Erythroblast (primary cell): ENCODE measurements at regions not wholly inside any gene's neighbourhood (a gene's known extent, or its start where the extent isn't known, plus 50 kb on each side); places are given as distances from the start of the nearest gene placed in this dataset.

Experiments
- DNase-seq, 2 experiments: peaks; one replicate each; lab custom pipeline; 2025; lab: John Stamatoyannopoulos, UW
- GATA1 ChIP-seq: IDR thresholded peaks from 2 replicates; pipeline ENCODE4 v1.6.1; 2011; ENCODE audit warnings: low read depth, mild to moderate bottlenecking, control low read depth, low read length, moderate library complexity
- POLR2A ChIP-seq: IDR thresholded peaks from 2 replicates; pipeline ENCODE4 v1.6.1; 2011; ENCODE audit warnings: mild to moderate bottlenecking, low read length

- DNase-seq: peak; percentile 6 to 31
- TF ChIP-seq POLR2A: no peak
- no peak for TF ChIP-seq GATA1
Observed at GRCh38 chr12:22856178-22856577, 231.2 kb downstream of the ETNK1 start.

DNA sequence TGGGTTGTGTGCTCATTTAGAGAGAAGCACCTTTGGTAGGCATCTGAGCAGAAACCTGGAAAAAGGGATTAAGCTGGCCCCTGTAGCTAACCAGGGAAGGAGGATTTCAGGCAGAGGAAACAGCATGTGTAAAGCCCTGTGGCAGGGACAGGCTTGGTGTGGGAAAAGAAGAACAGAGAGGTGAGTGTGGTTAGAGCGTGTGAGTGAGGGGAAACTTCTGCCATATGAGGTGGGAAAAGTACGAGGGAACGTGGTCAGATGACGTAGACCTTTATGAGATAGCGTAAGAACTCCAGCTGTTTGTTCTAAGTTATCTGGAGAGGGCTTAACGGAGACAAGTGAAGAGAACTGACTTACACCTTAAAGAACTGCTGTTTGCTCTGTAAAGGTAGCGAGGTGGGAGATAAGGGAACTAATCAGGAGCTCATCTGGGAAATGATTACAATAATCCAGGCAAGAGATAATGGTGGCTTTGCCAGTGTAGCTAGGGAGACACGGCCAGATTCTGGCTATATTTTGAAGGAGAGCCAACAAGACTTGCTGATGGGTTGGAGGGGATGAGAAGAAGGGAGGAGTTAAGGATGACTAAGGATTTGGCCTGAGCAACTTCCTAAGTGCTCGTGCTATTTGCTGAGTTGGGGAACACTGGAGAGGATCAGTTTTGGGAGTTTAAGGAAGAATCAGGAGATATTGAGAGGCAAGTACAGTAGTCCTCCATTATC, 234.0 kb downstream of the ETNK1 start:
- TF ChIP-seq GATA1 (no peak), POLR2A (no peak)
- no peak for DNase-seq

- DNase-seq: no peak
Observed at GRCh38 chr12:22860926-22861325, 236.0 kb downstream of the ETNK1 start.

GRCh38 chr12:22865822-22866221, 240.9 kb downstream of the ETNK1 start:
- no peak for DNase-seq
- TF ChIP-seq POLR2A (no peak), GATA1 (no peak)

More at GRCh38 chr12:22860926-22861325, 236.0 kb downstream of the ETNK1 start:
- no peak for TF ChIP-seq GATA1
- TF ChIP-seq POLR2A: no peak

GRCh38 chr12:22866406-22866805, 241.4 kb downstream of the ETNK1 start:
- DNase-seq: no peak
- no peak for TF ChIP-seq GATA1
- TF ChIP-seq POLR2A: no peak

DNA sequence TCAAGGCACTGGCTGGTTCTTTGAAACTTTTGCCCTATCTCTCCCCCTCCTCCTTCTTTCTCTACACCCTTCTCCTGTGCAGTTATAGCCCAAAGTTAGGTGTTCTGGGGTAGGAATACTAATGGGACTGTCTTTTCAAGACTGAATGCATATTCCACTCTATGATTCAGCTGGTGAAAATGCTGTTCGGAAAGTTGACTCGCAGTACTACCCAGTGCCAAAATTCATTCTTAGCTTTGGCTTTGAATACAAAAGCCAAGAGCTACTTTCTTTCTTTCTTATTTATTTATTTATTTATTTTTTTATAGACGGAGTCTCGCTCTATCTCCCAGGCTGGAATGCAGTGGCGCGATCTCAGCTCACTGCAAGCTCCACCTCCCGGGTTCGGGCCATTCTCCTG, 249.2 kb downstream of the ETNK1 start:
- DNase-seq: no peak
- TF ChIP-seq POLR2A (no peak), GATA1 (no peak)

- no peak for DNase-seq
- no peak for TF ChIP-seq POLR2A
- TF ChIP-seq GATA1: no peak
Observed at GRCh38 chr12:22876262-22876661, 251.3 kb downstream of the ETNK1 start.

GRCh38 chr12:22879203-22879602, 254.2 kb downstream of the ETNK1 start:
- no peak for DNase-seq
- TF ChIP-seq POLR2A: no peak
- no peak for TF ChIP-seq GATA1

- no peak for DNase-seq
Observed at GRCh38 chr12:22880331-22880730, 255.4 kb downstream of the ETNK1 start.

GRCh38 chr12:22880807-22881206, 255.8 kb downstream of the ETNK1 start:
- no peak for DNase-seq
- TF ChIP-seq GATA1 (no peak), POLR2A (no peak)

More at GRCh38 chr12:22880331-22880730, 255.4 kb downstream of the ETNK1 start:
- no peak for TF ChIP-seq GATA1
- TF ChIP-seq POLR2A: no peak

- TF ChIP-seq POLR2A: no peak
- no peak for TF ChIP-seq GATA1
- DNase-seq: no peak
Observed at GRCh38 chr12:22881878-22882385, 257.0 kb downstream of the ETNK1 start.

GRCh38 chr12:22882559-22882958, 257.6 kb downstream of the ETNK1 start:
- DNase-seq: no peak
- TF ChIP-seq GATA1: no peak
- TF ChIP-seq POLR2A: no peak

- TF ChIP-seq POLR2A: no peak
- TF ChIP-seq GATA1: no peak
- no peak for DNase-seq
Observed at GRCh38 chr12:22893878-22894277, 268.9 kb downstream of the ETNK1 start.

- peak in 1 of 2 experiments; percentile 20 for DNase-seq
- TF ChIP-seq GATA1 (no peak), POLR2A (no peak)
Observed at GRCh38 chr12:22899184-22899583, 274.2 kb downstream of the ETNK1 start.

DNA sequence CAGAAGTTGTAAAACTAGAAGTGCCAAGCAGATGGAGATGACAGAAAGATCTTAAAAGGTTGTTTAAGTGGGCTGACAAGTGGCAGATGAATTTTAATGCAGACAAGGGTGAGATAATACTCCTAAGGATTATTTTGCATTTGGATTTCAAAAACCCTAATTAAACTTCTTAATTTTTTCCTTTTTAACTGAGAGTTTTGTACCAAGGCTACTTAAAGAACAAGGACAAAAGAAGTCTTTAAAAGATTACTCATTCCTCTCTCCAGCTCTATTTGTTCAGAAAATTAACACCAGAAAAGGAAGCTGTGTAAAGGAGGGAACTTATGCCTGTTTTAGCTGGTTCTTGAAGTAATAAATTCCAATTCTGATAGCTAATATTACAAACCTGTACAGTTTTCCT, 275.4 kb downstream of the ETNK1 start:
- TF ChIP-seq POLR2A (no peak), GATA1 (no peak)
- no peak for DNase-seq
